Kidney epithelial cell (primary cell): ENCODE measurements at regions not wholly inside any gene's neighbourhood (a gene's known extent, or its start where the extent isn't known, plus 50 kb on each side); places are given as distances from the start of the nearest gene placed in this dataset.

Experiments
- DNase-seq: peaks from one replicate; pipeline ENCODE4 v3.0.0-alpha.2; 2010; ENCODE audit warnings: low read depth
- H3K27me3 ChIP-seq: 2 replicates; pipeline ENCODE4 v1.6.0; 2011; ENCODE audit warnings: low read length; ENCODE audit not compliant: control insufficient read depth, insufficient read depth
- H3K36me3 ChIP-seq: 2 replicates; pipeline ENCODE4 v1.5.1; 2011; ENCODE audit warnings: low read length; ENCODE audit not compliant: control insufficient read depth, insufficient read depth
- H3K4me3 ChIP-seq: 2 replicates; pipeline ENCODE4 v1.5.1; 2011; ENCODE audit warnings: low read depth, mild to moderate bottlenecking, control low read depth, low read length
- CTCF ChIP-seq: IDR thresholded peaks from 2 replicates; pipeline ENCODE4 v1.5.1; 2011; ENCODE audit warnings: mild to moderate bottlenecking, moderate library complexity, low read length, control low read depth, inconsistent platforms; ENCODE audit not compliant: insufficient read depth, poor library complexity, severe bottlenecking

GRCh38 chr6:90976341-90976740, 389.5 kb upstream of the MAP3K7 start:
- Histone ChIP-seq H3K4me3 (no peak overlapping the region), H3K27me3 (no peaks in the 10 kb centered on the region), H3K36me3 (no peaks in the 10 kb centered on the region)
- no peak for DNase-seq
- no peak for TF ChIP-seq CTCF

- Histone ChIP-seq H3K36me3 (no peaks in the 10 kb centered on the region), H3K4me3 (no peak overlapping the region), H3K27me3 (no peaks in the 10 kb centered on the region)
- no peak for TF ChIP-seq CTCF
- no peak for DNase-seq
These were observed 388.9 kb upstream of the MAP3K7 start for GRCh38 chr6:90975741-90976140.

GRCh38 chr6:90973188-90973587, 386.3 kb upstream of the MAP3K7 start:
- TF ChIP-seq CTCF = no peak
- no peak overlapping the region for H3K4me3 ChIP-seq
- H3K36me3 ChIP-seq = no peaks in the 10 kb centered on the region
- H3K27me3 ChIP-seq = no peaks in the 10 kb centered on the region
- no peak for DNase-seq

- no peaks in the 10 kb centered on the region for H3K36me3 ChIP-seq
- no peak for DNase-seq
- H3K4me3 ChIP-seq = no peak overlapping the region
- H3K27me3 ChIP-seq = no peaks in the 10 kb centered on the region
- TF ChIP-seq CTCF = no peak
These were observed 383.8 kb upstream of the MAP3K7 start for GRCh38 chr6:90970672-90971071.

- TF ChIP-seq CTCF = no peak
- no peaks in the 10 kb centered on the region for H3K27me3 ChIP-seq
- H3K36me3 ChIP-seq = no peaks in the 10 kb centered on the region
- no peak overlapping the region for H3K4me3 ChIP-seq
- no peak for DNase-seq
These were observed 380.6 kb upstream of the MAP3K7 start for GRCh38 chr6:90967471-90967870.

- TF ChIP-seq CTCF = no peak
- no peak overlapping the region for H3K4me3 ChIP-seq
- H3K36me3 ChIP-seq = no peaks in the 10 kb centered on the region
- H3K27me3 ChIP-seq = no peaks in the 10 kb centered on the region
- DNase-seq = no peak
These were observed 373.5 kb upstream of the MAP3K7 start for GRCh38 chr6:90960324-90960723.
